Heart right ventricle (tissue), 16 donors: ENCODE measurements at regions not wholly inside any gene's neighbourhood (a gene's known extent, or its start where the extent isn't known, plus 50 kb on each side); places are given as distances from the start of the nearest gene placed in this dataset.

ENCODE experiments used
- ATAC-seq, 8 donors: fragments of 200-7000 bp; cut with Tn5 transposase; one replicate each; pipeline ENCODE4 v1.9.1; 2020; ENCODE audit warnings: mild to moderate bottlenecking in 8 of 8, moderate library complexity in 8 of 8, moderate number of reproducible peaks in 1 of 8
- DNase-seq, 2 donors: peaks; one replicate each; pipeline ENCODE4 v3.0.0-alpha.2; 2020
- H3K27ac ChIP-seq, 10 donors: fragments of 200-600 bp; sonication (generic) in 2 of 10; one replicate each; pipeline versions ENCODE4 v1.5.0 to v1.8.0; 2020 to 2022; ENCODE audit warnings: mild to moderate bottlenecking in 3 of 10
- H3K27me3 ChIP-seq, 7 donors: fragments of 200-600 bp; one replicate each; pipeline ENCODE4 v1.8.0; 2021 to 2022; ENCODE audit warnings: mild to moderate bottlenecking in 2 of 7
- H3K36me3 ChIP-seq, 9 donors: fragments of 200-600 bp; sonication (generic) in 1 of 9; one replicate each; pipeline versions ENCODE4 v1.5.0 to v1.8.0; 2020 to 2022; ENCODE audit warnings: mild to moderate bottlenecking in 2 of 9
- H3K4me1 ChIP-seq, 9 donors: fragments of 200-600 bp; sonication (generic) in 1 of 9; one replicate each; pipeline versions ENCODE4 v1.5.0 to v1.8.0; 2020 to 2022; ENCODE audit warnings: mild to moderate bottlenecking in 4 of 9
- H3K4me3 ChIP-seq, 10 donors: fragments of 200-600 bp; sonication (generic) in 2 of 10; one replicate each; pipeline versions ENCODE4 v1.5.0 to v1.8.0; 2020 to 2022; ENCODE audit warnings: mild to moderate bottlenecking in 7 of 10, moderate library complexity in 2 of 10
- H3K9me3 ChIP-seq, 11 donors: fragments of 200-600 bp in 10 of 11; sonication (generic) in 2 of 11; one replicate each; pipeline versions ENCODE4 v1.5.0 to v1.8.0; 2013 to 2022; ENCODE audit warnings: mild to moderate bottlenecking in 2 of 11, control low read depth in 1 of 11, moderate library complexity in 1 of 11
- CTCF ChIP-seq, 9 donors: fragments of 200-600 bp; sonication (generic) in 2 of 9; IDR thresholded peaks; one replicate each; pipeline versions ENCODE4 v1.5.0 to v1.8.0; 2021 to 2022; ENCODE audit warnings: antibody characterized with exemption in 9 of 9, mild to moderate bottlenecking in 5 of 9, moderate library complexity in 1 of 9
- WGBS, 2 donors: extraction: QIAGEN DNeasy Blood & Tissue Kit; methylation state at CpG; one replicate each; pipeline ENCODE4 v1.1.7; 2013; ENCODE audit warnings: inconsistent platforms in 1 of 2; 5-methylcytosine and 5-hydroxymethylcytosine counted together
- intact Hi-C, 10 donors: fragments of 100-400 bp; cut with DNase I; formaldehyde crosslinking; loops; one replicate each; pipeline versions ENCODE4 v1.11.1 to v1.14.2; 2022
- donor health status: Arrhythmogenic right ventricular cardiomyopathy.
- donor health status: ischemic (EF 13 %, LVEDD 7.1; RV severe dilation, severe dysfunction).
- donor health status: healthy with polysubstance abuse.
- donor health status: DM: no; HTN: yes; CAD: no.
- donor health status: DM: no; HTN: no; CAD: no.
- donor health status: ischemic (EF 25% LVEDD 6.9; RV normal size, moderate dysfunction).
- donor health status: ischemic (EF 25% LVEDD 5.7; RV mildly dilated, moderate dysfunction).
- donor health status: healthy.
- donor health status: DM: yes; HTN: yes; CAD: no.
- donor health status: Ischemic cardiomyopathy.
- donor health status: ischemic (EF 35%, LVEDD 5.7; RV mildly dilated, moderate dysfunction).
- donor health status: nonischemic (EF 11% LVEDD 7.7; RV severe dilation, severe dysfunction).
- donor health status: DM: yes; HTN: yes; CAD: no.
- donor health status: PGD.
- donor health status: ischemic (EF 29% LVEDD 5.4; RV normal size, mild dysfunction).
- donor health status: nonischemic (EF 23%, LVEDD 6.1; RV moderate dilation, normal function).

- Histone ChIP-seq H3K4me3 (no peak overlapping the region), H3K27me3 (no peaks in the 10 kb centered on the region), H3K4me1 (no peaks in the 10 kb centered on the region), H3K9me3 (peaks cover 0 to 16% (median 0%) of the 10 kb centered on the region in 11 donors), H3K36me3 (no peaks in the 10 kb centered on the region), H3K27ac (no peak overlapping the region)
- ATAC-seq (no peak), DNase-seq (no peak)
- 64 to 70% methylated on average over 2 of the region's 2 CpGs for WGBS, 2 donors
- intact Hi-C loops, result no loop called here
- TF ChIP-seq CTCF (IDR thresholded peaks at IDR 0.05), result no peak
Measured at GRCh38 chr5:167112556-167112955, 1178.9 kb upstream of the WWC1 start.

GRCh38 chr5:167122267-167122666, 1169.2 kb upstream of the WWC1 start:
- WGBS, 2 donors, result 84 to 87% methylated on average over 3 of the region's 3 CpGs
- no peaks in the 10 kb centered on the region for H3K27me3 ChIP-seq
- no peak overlapping the region for H3K27ac ChIP-seq
- DNase-seq (no peak), ATAC-seq (no peak)
- intact Hi-C loops, result no loop called here
- H3K36me3 ChIP-seq, result no peaks in the 10 kb centered on the region
- TF ChIP-seq CTCF (IDR thresholded peaks at IDR 0.05), result no peak
- H3K9me3 ChIP-seq, result peaks cover 0 to 2% (median 0%) of the 10 kb centered on the region in 11 donors
- H3K4me3 ChIP-seq, result no peak overlapping the region
- no peaks in the 10 kb centered on the region for H3K4me1 ChIP-seq

GRCh38 chr5:167123126-167123525, 1168.3 kb upstream of the WWC1 start:
- DNase-seq (no peak), ATAC-seq (no peak)
- Histone ChIP-seq H3K27me3 (no peaks in the 10 kb centered on the region), H3K4me3 (no peak overlapping the region), H3K27ac (no peak overlapping the region), H3K4me1 (no peaks in the 10 kb centered on the region), H3K36me3 (no peaks in the 10 kb centered on the region), H3K9me3 (no peaks in the 10 kb centered on the region)
- 82 to 88% methylated on average over 7 of the region's 7 CpGs for WGBS, 2 donors
- no peak for TF ChIP-seq CTCF (IDR thresholded peaks at IDR 0.05)
- intact Hi-C loops, result no loop called here

- Histone ChIP-seq H3K4me1 (no peaks in the 10 kb centered on the region), H3K27ac (no peak overlapping the region), H3K9me3 (no peaks in the 10 kb centered on the region), H3K27me3 (no peaks in the 10 kb centered on the region), H3K36me3 (no peaks in the 10 kb centered on the region), H3K4me3 (no peak overlapping the region)
- DNase-seq, result no peak
- no peak for TF ChIP-seq CTCF (IDR thresholded peaks at IDR 0.05)
- ATAC-seq, result no peak
- 69 to 79% methylated on average over 3 of the region's 3 CpGs for WGBS, 2 donors
- intact Hi-C loops, result no loop called here
Measured at GRCh38 chr5:167128581-167128980, 1162.9 kb upstream of the WWC1 start.
